CD14-positive monocyte (primary cell): ENCODE measurements at regions not wholly inside any gene's neighbourhood (a gene's known extent, or its start where the extent isn't known, plus 50 kb on each side); places are given as distances from the start of the nearest gene placed in this dataset.
A peak's percentile ranks its signal among the peaks of the same experiment; 100 is the strongest.

Experiments
- DNase-seq, 3 donors: peaks; one replicate each; pipeline ENCODE4 v3.0.0-alpha.2; 2011 to 2022
- H2AFZ ChIP-seq: 2 replicates; pipeline ENCODE4 v1.6.0; 2012; ENCODE audit warnings: mild to moderate bottlenecking, low read depth, low read length, inconsistent platforms; ENCODE audit not compliant: insufficient read depth, poor library complexity, severe bottlenecking
- H3K27ac ChIP-seq, 2 donors: 1 replicate in 1 of 2; 2 replicates in 1 of 2; pipeline ENCODE4 v1.5.1; 2012 to 2013; ENCODE audit warnings: low read length in 2 of 2, control low read depth in 1 of 2, inconsistent platforms in 1 of 2, low read depth in 1 of 2, mild to moderate bottlenecking in 1 of 2
- H3K27me3 ChIP-seq, 2 donors: one replicate each; pipeline versions ENCODE4 v1.6.0 to v1.6.1; 2011 to 2013; ENCODE audit warnings: low read length in 2 of 2; ENCODE audit not compliant: control insufficient read depth in 2 of 2, insufficient read depth in 2 of 2
- H3K36me3 ChIP-seq, 2 donors: replicated peaks in 1 of 2; 1 replicate in 1 of 2; 2 replicates in 1 of 2; pipeline versions ENCODE4 v1.5.1 to v1.6.1; 2012 to 2013; ENCODE audit warnings: low read length in 2 of 2, control low read depth in 1 of 2, inconsistent platforms in 1 of 2, mild to moderate bottlenecking in 1 of 2; ENCODE audit not compliant: insufficient read depth in 2 of 2, control insufficient read depth in 1 of 2
- H3K4me1 ChIP-seq, 2 donors: 1 replicate in 1 of 2; 2 replicates in 1 of 2; pipeline versions ENCODE4 v1.5.1 to v1.6.1; 2012 to 2013; ENCODE audit warnings: low read length in 2 of 2, control low read depth in 1 of 2, inconsistent platforms in 1 of 2, mild to moderate bottlenecking in 1 of 2, moderate library complexity in 1 of 2; ENCODE audit not compliant: insufficient read depth in 2 of 2, control insufficient read depth in 1 of 2
- H3K4me2 ChIP-seq: replicated peaks from 2 replicates; pipeline ENCODE3; 2012; ENCODE audit warnings: low read length, moderate library complexity, mild to moderate bottlenecking; ENCODE audit not compliant: poor library complexity, severe bottlenecking; ENCODE audit errors: extremely low read depth
- H3K4me3 ChIP-seq, 3 experiments: fragments of 200-600 bp in 1 of 3; sonication (generic) in 1 of 3; replicated peaks in 1 of 3; 1 replicate in 2 of 3; 2 replicates in 1 of 3; pipeline ENCODE4 v1.5.1; 2011 to 2013; ENCODE audit warnings: low read length in 3 of 3, mild to moderate bottlenecking in 3 of 3, control low read depth in 2 of 3, low read depth in 2 of 3, inconsistent platforms in 1 of 3, moderate library complexity in 1 of 3
- H3K79me2 ChIP-seq: 2 replicates; pipeline ENCODE4 v1.6.0; 2012; ENCODE audit warnings: mild to moderate bottlenecking, control low read depth, inconsistent platforms, low read length, moderate library complexity; ENCODE audit not compliant: insufficient read depth
- H3K9ac ChIP-seq: 2 replicates; pipeline ENCODE4 v1.6.0; 2017; ENCODE audit warnings: low read length, mild to moderate bottlenecking; ENCODE audit not compliant: insufficient read depth, poor library complexity, severe bottlenecking
- H3K9me3 ChIP-seq, 2 donors: replicated peaks in 1 of 2; 1 replicate in 1 of 2; 2 replicates in 1 of 2; pipeline versions ENCODE4 v1.5.1 to v1.6.1; 2012 to 2013; ENCODE audit warnings: low read length in 2 of 2, control low read depth in 1 of 2; ENCODE audit not compliant: control insufficient read depth in 1 of 2, insufficient read depth in 1 of 2
- H4K20me1 ChIP-seq: 2 replicates; pipeline ENCODE4 v1.6.0; 2012; ENCODE audit warnings: mild to moderate bottlenecking, low read length, control low read depth, moderate library complexity; ENCODE audit not compliant: insufficient read depth
- H3K27ac Mint-ChIP-seq, 7 donors: one replicate each; pipeline ENCODE4 v1.8.0; 2020; ENCODE audit warnings: mild to moderate bottlenecking in 7 of 7, mixed read lengths in 7 of 7, moderate library complexity in 6 of 7, inconsistent platforms in 2 of 7
- H3K27me3 Mint-ChIP-seq, 3 donors: one replicate each; pipeline ENCODE4 v1.8.0; 2021 to 2022; ENCODE audit warnings: low read depth in 3 of 3, mild to moderate bottlenecking in 3 of 3, mixed read lengths in 3 of 3, moderate library complexity in 3 of 3, inconsistent platforms in 1 of 3
- H3K36me3 Mint-ChIP-seq, 2 donors: one replicate each; pipeline ENCODE4 v1.8.0; 2020; ENCODE audit warnings: mixed read lengths in 2 of 2, inconsistent platforms in 1 of 2, mild to moderate bottlenecking in 1 of 2
- H3K4me1 Mint-ChIP-seq: one replicate; pipeline ENCODE4 v1.8.0; 2020; ENCODE audit warnings: mild to moderate bottlenecking, mixed read lengths
- H3K4me3 Mint-ChIP-seq, 2 donors: one replicate each; pipeline ENCODE4 v1.8.0; 2020; ENCODE audit warnings: mild to moderate bottlenecking in 2 of 2, mixed read lengths in 2 of 2, moderate library complexity in 1 of 2
- H3K9me3 Mint-ChIP-seq, 7 donors: one replicate each; pipeline ENCODE4 v1.8.0; 2020 to 2022; ENCODE audit warnings: mixed read lengths in 7 of 7, mild to moderate bottlenecking in 6 of 7, moderate library complexity in 6 of 7, inconsistent platforms in 2 of 7
- CTCF ChIP-seq: fragments of 200-600 bp; IDR thresholded peaks from one replicate; pipeline ENCODE4 v1.8.0; 2022; ENCODE audit warnings: antibody characterized with exemption, mild to moderate bottlenecking
- WGBS: methylation state at CpG from one replicate; pipeline ENCODE4 v1.1.5; 2013; ENCODE audit warnings: missing lambda C conversion rate; ENCODE audit not compliant: insufficient coverage; 5-methylcytosine and 5-hydroxymethylcytosine counted together
- intact Hi-C, 2 donors: fragments of 100-400 bp; cut with micrococcal nuclease; formaldehyde crosslinking; loops; one replicate each; pipeline versions ENCODE4 v1.15.0 to v1.15.1; 2023

- H3K4me2 ChIP-seq: no peak overlapping the region
- intact Hi-C loops: no loop called here
- H3K36me3 Mint-ChIP-seq: no peaks in the 10 kb centered on the region
- no peak for TF ChIP-seq CTCF
- H3K4me3 Mint-ChIP-seq: no peak overlapping the region
- no peak overlapping the region for H3K27ac ChIP-seq
- no peak overlapping the region for H2AFZ ChIP-seq
- no peaks in the 10 kb centered on the region for H4K20me1 ChIP-seq
- no peak overlapping the region for H3K9ac ChIP-seq
- H3K27ac Mint-ChIP-seq: no peak overlapping the region
- H3K4me1 ChIP-seq: no peaks in the 10 kb centered on the region
- no peak for DNase-seq
- no peaks in the 10 kb centered on the region for H3K9me3 Mint-ChIP-seq
- H3K4me3 ChIP-seq: no peak overlapping the region
- H3K36me3 ChIP-seq: no peaks in the 10 kb centered on the region
- peaks cover 0 to 2% (median 0%) of the 10 kb centered on the region in 3 donors for H3K27me3 Mint-ChIP-seq
- peaks cover 2% of the 10 kb centered on the region for H3K4me1 Mint-ChIP-seq
- H3K9me3 ChIP-seq: no peaks in the 10 kb centered on the region
- H3K27me3 ChIP-seq: no peaks in the 10 kb centered on the region
- no peaks in the 10 kb centered on the region for H3K79me2 ChIP-seq
- WGBS: 82% methylated on average over 5 of the region's 7 CpGs
Measured at GRCh38 chr16:8172551-8172950, 417.8 kb downstream of the TMEM114 start.

- no peak overlapping the region for H3K4me3 Mint-ChIP-seq
- H3K4me2 ChIP-seq: no peak overlapping the region
- DNase-seq: no peak
- intact Hi-C loops: no loop called here
- H3K27me3 ChIP-seq: no peaks in the 10 kb centered on the region
- no peak overlapping the region for H3K27ac ChIP-seq
- peaks cover 0 to 2% (median 0%) of the 10 kb centered on the region in 3 donors for H3K27me3 Mint-ChIP-seq
- H3K4me1 ChIP-seq: no peaks in the 10 kb centered on the region
- no peaks in the 10 kb centered on the region for H3K36me3 ChIP-seq
- H3K4me3 ChIP-seq: no peak overlapping the region
- H4K20me1 ChIP-seq: no peaks in the 10 kb centered on the region
- no peaks in the 10 kb centered on the region for H3K36me3 Mint-ChIP-seq
- H3K9ac ChIP-seq: no peak overlapping the region
- H3K4me1 Mint-ChIP-seq: peaks cover 2% of the 10 kb centered on the region
- 92% methylated on average over 4 of the region's 10 CpGs for WGBS
- H3K9me3 ChIP-seq: no peaks in the 10 kb centered on the region
- H3K79me2 ChIP-seq: no peaks in the 10 kb centered on the region
- H3K9me3 Mint-ChIP-seq: no peaks in the 10 kb centered on the region
- peak overlapping the region in 1 of 7 donors; percentile 5 for H3K27ac Mint-ChIP-seq
- TF ChIP-seq CTCF: no peak
- H2AFZ ChIP-seq: no peak overlapping the region
Measured at GRCh38 chr16:8168016-8168415, 422.3 kb downstream of the TMEM114 start.
